ENCODE measurements at regions not wholly inside any gene's neighbourhood (a gene's known extent, or its start where the extent isn't known, plus 50 kb on each side); places are given as distances from the start of the nearest gene placed in this dataset.

- TF ChIP-seq POLR2A (IDR thresholded peaks at IDR 0.05) (no peak), CTCF (IDR thresholded peaks at IDR 0.05) (no peak)
Measured at GRCh38 chr4:32503241-32503640, 1783.1 kb downstream of the PCDH7 start.
